ENCODE measurements at regions not wholly inside any gene's neighbourhood (a gene's known extent, or its start where the extent isn't known, plus 50 kb on each side); places are given as distances from the start of the nearest gene placed in this dataset.

DNA sequence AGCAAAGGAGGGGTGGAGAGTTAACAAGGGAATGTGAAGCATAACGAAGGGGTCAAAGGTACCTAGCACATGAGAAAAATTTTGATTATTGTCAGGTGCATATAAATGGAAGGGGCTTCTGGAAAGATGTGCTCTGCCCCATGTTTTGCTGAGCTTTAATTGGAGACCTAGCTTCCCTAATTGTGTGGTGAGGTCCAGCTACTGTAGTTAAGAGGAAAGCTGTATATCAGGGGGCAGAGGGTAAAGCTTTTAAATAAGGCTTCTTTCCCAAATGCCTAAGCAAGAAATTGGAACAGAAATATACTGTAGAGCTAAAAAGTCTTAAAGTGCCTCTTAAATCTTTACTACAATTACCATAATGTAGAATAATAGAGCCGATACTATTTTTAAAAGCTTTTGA, 267.2 kb downstream of the MAT2B start:
- H3K36me3 ChIP-seq (replicated peaks in 1 of 2; ENCODE audit: control insufficient read depth in 1 of 2, insufficient read depth in 2 of 2, low read length in 2 of 2), result no peaks in the 10 kb centered on the region
- 0% methylated on average over 2 of the region's 2 CpGs for WGBS (ENCODE audit: low lambda C conversion rate)
- no peaks in the 10 kb centered on the region for H3K4me1 ChIP-seq (ENCODE audit: insufficient read depth, low read length)
- FAIRE-seq (no peak), DNase-seq (ENCODE audit: low spot score) (no peak), ATAC-seq (no peak)
- no peaks in the 10 kb centered on the region for H3K9me3 ChIP-seq (ENCODE audit: low read length)
- no peak overlapping the region for H3K9ac ChIP-seq (ENCODE audit: insufficient read depth, low read depth, low read length)
- in situ Hi-C loops (cut with HindIII; ENCODE audit: extremely low pct_ligation_motif_present, low pct_unique_long_range_greater_than_20kb), result no loop called here
- CTCF ChIA-PET (ENCODE audit: low intra/inter-chr PET ratio, low total read pairs), result no interaction called here
- no peak overlapping the region for H3K4me2 ChIP-seq (ENCODE audit: low read depth, low read length)
- TF ChIP-seq CHCHD3 (CRISPR knock-in tag; IDR thresholded peaks at IDR 0.05) (no peak), ESRRA (CRISPR knock-in tag; IDR thresholded peaks at IDR 0.05; ENCODE audit: low read depth) (no peak), TRIM24 (CRISPR knock-in tag; IDR thresholded peaks at IDR 0.05) (no peak)
- no peaks in the 10 kb centered on the region for H3K27me3 ChIP-seq (ENCODE audit: control insufficient read depth in 1 of 2, insufficient read depth in 2 of 2, low read length in 2 of 2)
- no peaks in the 10 kb centered on the region for H4K20me1 ChIP-seq (ENCODE audit: insufficient read depth, low read length)
- no peak overlapping the region for H3K27ac ChIP-seq (ENCODE audit: extremely low read length, insufficient read depth, low read length)
- BruUV-seq (replicated peaks), result no TSS peak
- intact Hi-C loops (cut with micrococcal nuclease; ENCODE audit: unreplicated experiment), result no loop called here
- POLR2A ChIA-PET, result no interaction called here
- H3K4me3 ChIP-seq (replicated peaks in 1 of 3; ENCODE audit: insufficient read depth in 1 of 3, low read depth in 2 of 3, low read length in 3 of 3), result no peak overlapping the region
- no peaks in the 10 kb centered on the region for H3K79me2 ChIP-seq (ENCODE audit: insufficient read depth, low read length)
- no peak overlapping the region for H2AFZ ChIP-seq (ENCODE audit: low read length)

GRCh38 chr5:163773226-163773625, 267.8 kb downstream of the MAT2B start:
- no peak for ATAC-seq
- Histone ChIP-seq H3K4me2 (ENCODE audit: low read depth, low read length) (no peak overlapping the region), H4K20me1 (ENCODE audit: insufficient read depth, low read length) (no peaks in the 10 kb centered on the region), H3K79me2 (ENCODE audit: insufficient read depth, low read length) (no peaks in the 10 kb centered on the region), H3K36me3 (replicated peaks in 1 of 2; ENCODE audit: control insufficient read depth in 1 of 2, insufficient read depth in 2 of 2, low read length in 2 of 2) (no peaks in the 10 kb centered on the region), H3K4me1 (ENCODE audit: insufficient read depth, low read length) (no peaks in the 10 kb centered on the region), H3K4me3 (replicated peaks in 1 of 3; ENCODE audit: insufficient read depth in 1 of 3, low read depth in 2 of 3, low read length in 3 of 3) (no peak overlapping the region), H3K27me3 (ENCODE audit: control insufficient read depth in 1 of 2, insufficient read depth in 2 of 2, low read length in 2 of 2) (no peaks in the 10 kb centered on the region), H3K9me3 (ENCODE audit: low read length) (no peaks in the 10 kb centered on the region), H3K27ac (ENCODE audit: extremely low read length, insufficient read depth, low read length) (no peak overlapping the region), H2AFZ (ENCODE audit: low read length) (no peak overlapping the region), H3K9ac (ENCODE audit: insufficient read depth, low read depth, low read length) (no peak overlapping the region)
- ChIA-PET CTCF (ENCODE audit: low intra/inter-chr PET ratio, low total read pairs) (no interaction called here), POLR2A (no interaction called here)
- no peak for DNase-seq (ENCODE audit: low spot score)
- in situ Hi-C loops (cut with HindIII; ENCODE audit: extremely low pct_ligation_motif_present, low pct_unique_long_range_greater_than_20kb) (no loop called here), intact Hi-C loops (cut with micrococcal nuclease; ENCODE audit: unreplicated experiment) (no loop called here)
- no peak for FAIRE-seq
- no TSS peak for BruUV-seq (replicated peaks)
- WGBS (ENCODE audit: low lambda C conversion rate), result 5% methylated on average over 6 of the region's 6 CpGs
- TF ChIP-seq, protein P1, sequence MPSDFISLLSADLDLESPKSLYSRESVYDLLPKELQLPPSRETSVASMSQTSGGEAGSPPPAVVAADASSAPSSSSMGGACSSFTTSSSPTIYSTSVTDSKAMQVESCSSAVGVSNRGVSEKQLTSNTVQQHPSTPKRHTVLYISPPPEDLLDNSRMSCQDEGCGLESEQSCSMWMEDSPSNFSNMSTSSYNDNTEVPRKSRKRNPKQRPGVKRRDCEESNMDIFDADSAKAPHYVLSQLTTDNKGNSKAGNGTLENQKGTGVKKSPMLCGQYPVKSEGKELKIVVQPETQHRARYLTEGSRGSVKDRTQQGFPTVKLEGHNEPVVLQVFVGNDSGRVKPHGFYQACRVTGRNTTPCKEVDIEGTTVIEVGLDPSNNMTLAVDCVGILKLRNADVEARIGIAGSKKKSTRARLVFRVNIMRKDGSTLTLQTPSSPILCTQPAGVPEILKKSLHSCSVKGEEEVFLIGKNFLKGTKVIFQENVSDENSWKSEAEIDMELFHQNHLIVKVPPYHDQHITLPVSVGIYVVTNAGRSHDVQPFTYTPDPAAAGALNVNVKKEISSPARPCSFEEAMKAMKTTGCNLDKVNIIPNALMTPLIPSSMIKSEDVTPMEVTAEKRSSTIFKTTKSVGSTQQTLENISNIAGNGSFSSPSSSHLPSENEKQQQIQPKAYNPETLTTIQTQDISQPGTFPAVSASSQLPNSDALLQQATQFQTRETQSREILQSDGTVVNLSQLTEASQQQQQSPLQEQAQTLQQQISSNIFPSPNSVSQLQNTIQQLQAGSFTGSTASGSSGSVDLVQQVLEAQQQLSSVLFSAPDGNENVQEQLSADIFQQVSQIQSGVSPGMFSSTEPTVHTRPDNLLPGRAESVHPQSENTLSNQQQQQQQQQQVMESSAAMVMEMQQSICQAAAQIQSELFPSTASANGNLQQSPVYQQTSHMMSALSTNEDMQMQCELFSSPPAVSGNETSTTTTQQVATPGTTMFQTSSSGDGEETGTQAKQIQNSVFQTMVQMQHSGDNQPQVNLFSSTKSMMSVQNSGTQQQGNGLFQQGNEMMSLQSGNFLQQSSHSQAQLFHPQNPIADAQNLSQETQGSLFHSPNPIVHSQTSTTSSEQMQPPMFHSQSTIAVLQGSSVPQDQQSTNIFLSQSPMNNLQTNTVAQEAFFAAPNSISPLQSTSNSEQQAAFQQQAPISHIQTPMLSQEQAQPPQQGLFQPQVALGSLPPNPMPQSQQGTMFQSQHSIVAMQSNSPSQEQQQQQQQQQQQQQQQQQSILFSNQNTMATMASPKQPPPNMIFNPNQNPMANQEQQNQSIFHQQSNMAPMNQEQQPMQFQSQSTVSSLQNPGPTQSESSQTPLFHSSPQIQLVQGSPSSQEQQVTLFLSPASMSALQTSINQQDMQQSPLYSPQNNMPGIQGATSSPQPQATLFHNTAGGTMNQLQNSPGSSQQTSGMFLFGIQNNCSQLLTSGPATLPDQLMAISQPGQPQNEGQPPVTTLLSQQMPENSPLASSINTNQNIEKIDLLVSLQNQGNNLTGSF (CRISPR knock-in tag; IDR thresholded peaks at IDR 0.05), result no peak
- TF ChIP-seq ZKSCAN8 (CRISPR knock-in tag; IDR thresholded peaks at IDR 0.05; ENCODE audit: borderline replicate concordance) (no peak), ZNF33B (CRISPR knock-in tag; IDR thresholded peaks at IDR 0.05) (no peak), MAFF (IDR thresholded peaks at IDR 0.05; ENCODE audit: low read depth, low read length) (no peak)
- TF ChIP-seq, protein P2, sequence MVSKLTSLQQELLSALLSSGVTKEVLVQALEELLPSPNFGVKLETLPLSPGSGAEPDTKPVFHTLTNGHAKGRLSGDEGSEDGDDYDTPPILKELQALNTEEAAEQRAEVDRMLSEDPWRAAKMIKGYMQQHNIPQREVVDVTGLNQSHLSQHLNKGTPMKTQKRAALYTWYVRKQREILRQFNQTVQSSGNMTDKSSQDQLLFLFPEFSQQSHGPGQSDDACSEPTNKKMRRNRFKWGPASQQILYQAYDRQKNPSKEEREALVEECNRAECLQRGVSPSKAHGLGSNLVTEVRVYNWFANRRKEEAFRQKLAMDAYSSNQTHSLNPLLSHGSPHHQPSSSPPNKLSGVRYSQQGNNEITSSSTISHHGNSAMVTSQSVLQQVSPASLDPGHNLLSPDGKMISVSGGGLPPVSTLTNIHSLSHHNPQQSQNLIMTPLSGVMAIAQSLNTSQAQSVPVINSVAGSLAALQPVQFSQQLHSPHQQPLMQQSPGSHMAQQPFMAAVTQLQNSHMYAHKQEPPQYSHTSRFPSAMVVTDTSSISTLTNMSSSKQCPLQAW (CRISPR knock-in tag; IDR thresholded peaks at IDR 0.05), result no peak
